ENCODE measurements at regions not wholly inside any gene's neighbourhood (a gene's known extent, or its start where the extent isn't known, plus 50 kb on each side); places are given as distances from the start of the nearest gene placed in this dataset.

DNA sequence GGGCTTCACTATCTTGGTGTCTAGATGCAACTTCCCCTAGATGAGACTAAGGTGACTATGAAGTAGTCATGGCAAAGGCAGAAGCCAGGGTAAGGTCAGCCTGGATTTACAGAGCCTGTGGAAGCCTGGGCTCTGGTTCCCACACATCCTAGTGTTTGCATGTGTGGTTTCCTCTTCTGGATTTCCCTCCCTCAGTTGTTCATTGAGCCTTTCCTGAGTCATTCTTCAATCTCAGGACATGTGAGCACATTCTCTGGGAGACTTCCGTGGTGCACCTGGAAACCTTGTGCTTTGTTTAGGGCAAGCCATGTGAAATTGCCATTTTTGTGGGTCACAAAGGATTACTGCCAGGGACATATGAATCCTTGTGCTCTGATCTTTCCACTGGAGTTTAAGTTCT is 236.6 kb downstream of the C12orf75 start:
- TF ChIP-seq, protein P1, sequence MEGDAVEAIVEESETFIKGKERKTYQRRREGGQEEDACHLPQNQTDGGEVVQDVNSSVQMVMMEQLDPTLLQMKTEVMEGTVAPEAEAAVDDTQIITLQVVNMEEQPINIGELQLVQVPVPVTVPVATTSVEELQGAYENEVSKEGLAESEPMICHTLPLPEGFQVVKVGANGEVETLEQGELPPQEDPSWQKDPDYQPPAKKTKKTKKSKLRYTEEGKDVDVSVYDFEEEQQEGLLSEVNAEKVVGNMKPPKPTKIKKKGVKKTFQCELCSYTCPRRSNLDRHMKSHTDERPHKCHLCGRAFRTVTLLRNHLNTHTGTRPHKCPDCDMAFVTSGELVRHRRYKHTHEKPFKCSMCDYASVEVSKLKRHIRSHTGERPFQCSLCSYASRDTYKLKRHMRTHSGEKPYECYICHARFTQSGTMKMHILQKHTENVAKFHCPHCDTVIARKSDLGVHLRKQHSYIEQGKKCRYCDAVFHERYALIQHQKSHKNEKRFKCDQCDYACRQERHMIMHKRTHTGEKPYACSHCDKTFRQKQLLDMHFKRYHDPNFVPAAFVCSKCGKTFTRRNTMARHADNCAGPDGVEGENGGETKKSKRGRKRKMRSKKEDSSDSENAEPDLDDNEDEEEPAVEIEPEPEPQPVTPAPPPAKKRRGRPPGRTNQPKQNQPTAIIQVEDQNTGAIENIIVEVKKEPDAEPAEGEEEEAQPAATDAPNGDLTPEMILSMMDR (IDR thresholded peaks at IDR 0.05; ENCODE audit: borderline replicate concordance, insufficient read depth, low read depth, low read length) = no peak
- H3K4me3 ChIP-seq (ENCODE audit: low read depth, low read length) = no peak overlapping the region

DNA sequence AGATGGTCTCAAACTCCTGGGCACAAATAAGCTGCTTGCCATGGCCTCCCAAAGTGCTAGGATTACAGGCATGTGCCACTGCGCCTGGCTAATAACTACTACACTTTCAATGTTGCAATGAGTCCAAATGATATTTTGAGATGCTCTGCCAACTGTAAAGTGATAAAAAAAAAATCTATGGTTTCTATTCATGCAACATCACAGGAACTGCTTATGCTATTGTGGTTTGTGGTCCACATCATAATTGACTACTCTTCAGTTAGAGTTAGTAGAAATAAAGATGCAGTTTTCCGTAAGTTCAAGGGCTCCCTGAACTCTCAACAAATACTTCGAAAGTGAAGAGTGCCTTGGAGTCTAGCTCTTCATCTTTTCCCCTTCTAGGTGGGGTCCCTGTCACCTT is 239.4 kb downstream of the C12orf75 start:
- TF ChIP-seq, protein P1 (IDR thresholded peaks at IDR 0.05; ENCODE audit: borderline replicate concordance, insufficient read depth, low read depth, low read length) = no peak
- H3K4me3 ChIP-seq (ENCODE audit: low read depth, low read length) = no peak overlapping the region

DNA sequence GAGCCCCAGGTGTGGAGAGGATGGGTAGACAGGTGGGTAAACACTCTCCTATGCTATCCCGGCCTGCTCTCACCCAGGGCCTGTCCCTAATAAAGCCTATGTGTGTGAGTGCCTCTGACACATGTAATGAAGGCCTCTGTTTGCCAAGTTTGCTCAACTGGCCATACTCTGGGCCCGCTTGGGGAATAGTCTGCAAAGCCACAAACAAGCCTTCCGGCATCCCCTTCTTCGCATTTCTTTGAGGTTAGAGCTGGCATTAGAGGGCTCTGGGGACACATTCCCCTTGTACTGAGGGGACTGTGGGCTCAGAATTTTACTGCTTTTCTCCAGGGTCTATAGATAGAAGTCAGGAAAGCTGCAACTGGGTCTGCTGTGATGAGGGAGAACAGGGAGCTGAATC is 240.5 kb downstream of the C12orf75 start:
- no peak overlapping the region for H3K4me3 ChIP-seq (ENCODE audit: low read depth, low read length)
- TF ChIP-seq, protein P1 (IDR thresholded peaks at IDR 0.05; ENCODE audit: borderline replicate concordance, insufficient read depth, low read depth, low read length) = no peak

DNA sequence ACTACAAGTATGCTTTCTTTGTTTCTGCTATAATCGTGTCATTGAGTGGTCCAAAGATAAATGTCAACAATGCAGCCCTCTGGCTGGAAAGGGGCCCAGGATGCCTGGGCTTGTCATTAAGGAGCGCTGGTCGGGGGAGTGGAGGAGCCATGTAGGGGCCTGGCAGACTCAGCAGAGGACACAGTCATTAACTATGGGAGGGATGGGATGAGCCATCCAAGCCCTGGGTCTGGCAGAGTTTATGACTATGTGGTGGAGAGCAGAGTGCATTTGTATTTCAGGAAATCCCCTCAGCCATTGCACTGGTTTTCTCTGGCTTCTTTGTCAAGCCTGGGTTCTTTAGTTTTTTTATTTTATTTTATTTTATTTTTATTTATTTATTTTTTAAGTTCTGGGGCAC is 243.1 kb downstream of the C12orf75 start:
- TF ChIP-seq, protein P1 (IDR thresholded peaks at IDR 0.05; ENCODE audit: borderline replicate concordance, insufficient read depth, low read depth, low read length) = no peak
- H3K4me3 ChIP-seq (ENCODE audit: low read depth, low read length) = no peak overlapping the region

DNA sequence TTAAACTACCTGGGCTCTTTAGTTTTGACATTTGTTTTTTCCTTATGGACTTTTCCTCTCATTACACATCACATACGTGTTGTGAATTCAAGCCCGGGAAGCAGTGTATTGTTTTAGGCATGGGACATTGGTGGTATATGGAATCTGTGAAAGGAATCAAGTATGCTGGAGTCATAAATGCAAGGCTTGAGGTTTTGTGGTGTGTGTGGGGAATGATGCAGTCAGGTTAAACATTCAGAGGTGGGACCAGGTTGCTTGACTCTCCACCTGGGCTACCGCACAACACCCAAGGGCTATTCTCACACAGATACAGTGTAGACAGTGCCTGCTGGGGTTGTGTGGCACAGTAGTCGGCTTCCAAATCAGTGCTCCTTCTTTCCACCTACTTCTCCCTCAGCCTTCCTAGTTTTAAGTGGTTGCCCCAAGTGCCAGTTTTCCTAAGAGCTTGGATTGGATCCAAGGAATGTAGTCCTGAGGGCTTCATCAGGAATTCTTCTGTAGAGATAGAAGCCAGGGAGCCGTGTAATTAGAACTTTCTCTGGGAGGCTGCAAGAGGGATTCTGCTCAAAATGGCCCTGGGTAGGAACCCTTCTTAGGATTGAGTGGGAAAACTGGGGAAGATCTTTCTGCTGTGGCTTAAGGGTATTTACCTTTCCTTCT is 243.7 kb downstream of the C12orf75 start:
- H3K4me3 ChIP-seq (ENCODE audit: low read depth, low read length) = no peak overlapping the region
- TF ChIP-seq, protein P1 (IDR thresholded peaks at IDR 0.05; ENCODE audit: borderline replicate concordance, insufficient read depth, low read depth, low read length) = no peak

DNA sequence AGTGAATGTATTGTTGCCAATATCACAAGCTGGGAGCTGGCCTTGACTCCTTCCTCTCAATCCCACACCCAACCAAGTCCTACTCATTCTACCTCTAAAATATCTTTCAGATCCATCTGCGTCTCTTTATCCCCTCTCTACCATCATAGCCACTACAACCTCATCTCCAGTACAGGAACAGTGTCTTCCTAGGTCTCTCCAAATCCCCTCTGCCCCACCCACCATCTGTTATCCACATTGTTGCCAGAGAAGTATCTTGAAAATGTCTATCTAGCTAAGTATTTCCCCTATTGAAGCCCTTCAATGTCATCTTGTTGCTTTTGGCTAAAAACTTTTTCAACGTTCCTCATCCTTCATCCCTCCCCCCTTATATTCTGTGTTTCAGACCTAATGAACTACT is 244.7 kb downstream of the C12orf75 start:
- TF ChIP-seq, protein P1 (IDR thresholded peaks at IDR 0.05; ENCODE audit: borderline replicate concordance, insufficient read depth, low read depth, low read length) = no peak
- no peak overlapping the region for H3K4me3 ChIP-seq (ENCODE audit: low read depth, low read length)

DNA sequence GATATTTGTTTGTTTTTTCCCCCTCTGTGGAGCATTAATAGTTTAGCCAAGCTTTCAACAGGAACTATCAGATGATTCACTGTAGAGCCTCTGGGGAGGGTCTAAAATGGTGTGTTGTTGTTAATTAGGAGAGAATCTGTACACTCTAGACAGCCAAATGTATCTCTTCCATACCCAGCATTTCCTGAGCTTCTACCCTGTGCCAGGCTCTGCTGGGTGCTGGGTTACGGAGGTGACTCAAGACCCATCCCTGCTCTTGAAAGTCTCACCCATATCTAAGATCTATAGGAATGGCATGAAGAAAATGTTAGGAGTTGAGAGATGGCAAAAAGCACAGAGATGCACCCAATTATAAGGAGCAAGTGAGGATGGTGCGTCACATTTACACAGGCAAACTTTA is 245.8 kb downstream of the C12orf75 start:
- H3K4me3 ChIP-seq (ENCODE audit: low read depth, low read length) = no peak overlapping the region
- TF ChIP-seq, protein P1 (IDR thresholded peaks at IDR 0.05; ENCODE audit: borderline replicate concordance, insufficient read depth, low read depth, low read length) = no peak
